UCSD-AML1 (cell line): ENCODE measurements at regions not wholly inside any gene's neighbourhood (a gene's known extent, or its start where the extent isn't known, plus 50 kb on each side); places are given as distances from the start of the nearest gene placed in this dataset.
"Not testable (repeated sequence)": the region's sequence is repeated elsewhere in the genome, so short reads cannot be mapped to it uniquely, and the experiment has no call there.

Experiments used
- DNase-seq: peaks from one replicate; lab custom pipeline; 2025; ENCODE audit not compliant: unreplicated experiment; lab: John Stamatoyannopoulos, UW

- not testable (repeated sequence) for DNase-seq
Measured at GRCh38 chr3:139232341-139232740, 111.5 kb upstream of the MRPS22 start.

- DNase-seq, result no peak
Measured at GRCh38 chr3:139234491-139234890, 109.3 kb upstream of the MRPS22 start.

GRCh38 chr3:139235192-139235591 lies 108.6 kb upstream of the MRPS22 start:
- DNase-seq, result no peak

GRCh38 chr3:139236336-139236735 lies 107.5 kb upstream of the MRPS22 start:
- no peak for DNase-seq

GRCh38 chr3:139238281-139239030 lies 105.4 kb upstream of the MRPS22 start:
- no peak for DNase-seq

- DNase-seq, result no peak
Measured at GRCh38 chr3:139239550-139239949, 104.3 kb upstream of the MRPS22 start.

- no peak for DNase-seq
Measured at GRCh38 chr3:139241783-139242182, 102.0 kb upstream of the MRPS22 start.

- DNase-seq, result no peak
Measured at GRCh38 chr3:139243710-139244109, 100.1 kb upstream of the MRPS22 start.

GRCh38 chr3:139248593-139249255 lies 95.1 kb upstream of the MRPS22 start:
- DNase-seq, result no peak

GRCh38 chr3:139251529-139251928 lies 92.3 kb upstream of the MRPS22 start:
- DNase-seq, result no peak

- DNase-seq, result no peak
Measured at GRCh38 chr3:139252719-139253118, 91.1 kb upstream of the MRPS22 start.

- no peak for DNase-seq
Measured at GRCh38 chr3:139258276-139258675, 85.5 kb upstream of the MRPS22 start.

GRCh38 chr3:139259398-139259797 lies 84.4 kb upstream of the MRPS22 start:
- no peak for DNase-seq

- DNase-seq, result no peak
Measured at GRCh38 chr3:139260041-139260486, 83.8 kb upstream of the MRPS22 start.

- no peak for DNase-seq
Measured at GRCh38 chr3:139260793-139261736, 82.8 kb upstream of the MRPS22 start.

- DNase-seq, result no peak
Measured at GRCh38 chr3:139261754-139262586, 81.8 kb upstream of the MRPS22 start.

GRCh38 chr3:139263798-139264197 lies 80.0 kb upstream of the MRPS22 start:
- DNase-seq, result no peak

GRCh38 chr3:139264375-139264774 lies 79.4 kb upstream of the MRPS22 start:
- no peak for DNase-seq

GRCh38 chr3:139265131-139266016 lies 78.4 kb upstream of the MRPS22 start:
- no peak for DNase-seq
